HG03066 (cell line): ENCODE measurements at regions not wholly inside any gene's neighbourhood (a gene's known extent, or its start where the extent isn't known, plus 50 kb on each side); places are given as distances from the start of the nearest gene placed in this dataset.
"Not testable (repeated sequence)": the region's sequence is repeated elsewhere in the genome, so short reads cannot be mapped to it uniquely, and the experiment has no call there.

Source experiments
- ATAC-seq: cut with Tn5 transposase; IDR thresholded peaks from one replicate; pipeline ENCODE4 v1.9.1; 2021; ENCODE audit warnings: low read depth; ENCODE audit not compliant: unreplicated experiment

DNA sequence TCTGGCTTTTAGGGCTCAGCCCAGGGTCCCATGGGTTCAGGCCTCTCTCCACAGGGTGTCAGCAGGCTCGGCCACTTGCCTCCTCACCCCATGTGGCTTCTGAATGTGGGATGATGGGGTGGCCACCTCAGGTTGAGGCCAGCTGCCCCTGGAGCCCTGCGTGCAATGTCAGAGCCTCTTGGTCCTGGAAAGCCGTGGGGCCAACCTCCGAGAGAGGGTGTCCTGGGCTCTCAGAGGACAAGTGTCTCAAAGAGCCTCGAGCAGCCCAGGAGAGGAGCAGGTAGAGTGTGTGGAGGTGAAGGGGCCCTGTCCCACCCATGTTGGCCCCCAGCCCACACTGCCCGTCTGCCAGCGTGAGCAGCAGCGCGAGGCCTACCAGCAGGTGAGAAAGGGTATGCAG is 86.0 kb downstream of the PLXNA1 start:
- ATAC-seq = no peak

DNA sequence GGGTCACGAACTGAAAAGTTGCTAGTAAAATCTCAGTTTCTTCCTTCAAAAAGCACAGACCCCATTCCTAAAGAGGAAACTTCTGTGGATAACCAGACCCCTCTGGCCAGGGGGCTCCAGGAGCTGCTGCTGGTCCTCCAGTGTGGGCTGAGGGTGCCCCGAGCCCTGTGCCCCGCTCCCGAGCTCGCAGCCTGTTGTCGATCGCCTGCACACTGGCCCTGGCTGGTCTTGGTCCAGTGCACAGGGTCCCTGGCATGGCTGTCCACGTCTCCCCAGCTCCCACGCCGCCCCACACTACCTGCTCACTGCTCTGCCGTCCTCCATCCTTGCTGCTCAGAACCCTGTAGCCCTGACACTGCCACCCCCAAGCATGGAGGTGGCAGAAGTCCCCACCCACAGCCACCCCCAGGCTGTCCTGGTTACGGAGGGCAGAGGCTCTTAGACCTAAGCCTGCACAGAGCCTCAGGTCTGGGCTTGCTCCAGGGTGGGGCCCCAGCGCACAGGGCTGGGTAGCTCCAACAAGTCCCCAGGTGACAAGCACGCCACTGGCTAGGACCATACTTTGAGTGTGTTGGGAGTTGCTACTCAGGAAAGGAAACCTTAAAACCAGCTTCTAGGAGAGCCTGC is 87.0 kb downstream of the PLXNA1 start:
- no peak for ATAC-seq

DNA sequence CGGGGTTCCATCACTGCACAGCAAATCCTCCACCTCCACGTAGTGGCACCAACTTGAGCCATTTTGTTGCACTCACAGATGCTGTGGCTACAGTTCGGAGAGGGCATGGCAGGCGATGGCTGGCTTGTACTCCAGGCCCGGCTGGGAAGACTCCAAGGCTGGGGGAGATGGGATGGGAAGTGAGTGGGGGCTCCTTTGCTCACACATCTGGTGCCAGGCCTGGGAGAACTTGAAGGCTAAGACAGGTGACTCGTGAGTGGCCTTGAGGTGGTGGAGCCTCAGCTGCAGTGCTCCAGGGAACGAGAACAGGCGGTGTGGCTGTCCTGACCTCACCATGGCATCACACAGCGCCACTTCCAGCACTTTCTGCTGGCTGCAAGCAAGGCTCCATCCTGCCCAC is 87.9 kb downstream of the PLXNA1 start:
- ATAC-seq = no peak

DNA sequence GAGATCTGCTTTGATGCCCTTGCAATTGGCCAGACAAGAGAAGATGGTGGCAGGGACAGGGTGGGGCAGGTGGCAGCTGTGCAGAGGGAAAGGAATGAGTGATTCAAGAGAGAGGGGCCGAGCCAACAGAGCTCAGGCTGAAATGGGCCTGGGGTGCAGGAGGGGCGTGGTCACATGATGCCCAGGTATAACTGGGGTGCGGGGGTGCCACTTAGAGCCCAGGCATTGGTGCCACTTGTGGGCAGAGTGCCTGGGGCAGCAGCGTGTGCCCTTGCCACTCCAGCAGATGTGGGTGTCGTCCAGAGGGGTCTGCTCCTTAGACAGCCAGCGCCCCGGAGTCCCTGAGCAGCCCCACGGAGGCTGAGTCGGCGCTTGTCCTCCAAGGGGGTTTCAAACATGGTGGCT is 88.7 kb downstream of the PLXNA1 start:
- no peak for ATAC-seq

GRCh38 chr3:127072221-127072771 is 89.4 kb downstream of the PLXNA1 start:
- ATAC-seq = no peak

- no peak for ATAC-seq
These were observed 90.3 kb downstream of the PLXNA1 start for GRCh38 chr3:127072971-127073783.

DNA sequence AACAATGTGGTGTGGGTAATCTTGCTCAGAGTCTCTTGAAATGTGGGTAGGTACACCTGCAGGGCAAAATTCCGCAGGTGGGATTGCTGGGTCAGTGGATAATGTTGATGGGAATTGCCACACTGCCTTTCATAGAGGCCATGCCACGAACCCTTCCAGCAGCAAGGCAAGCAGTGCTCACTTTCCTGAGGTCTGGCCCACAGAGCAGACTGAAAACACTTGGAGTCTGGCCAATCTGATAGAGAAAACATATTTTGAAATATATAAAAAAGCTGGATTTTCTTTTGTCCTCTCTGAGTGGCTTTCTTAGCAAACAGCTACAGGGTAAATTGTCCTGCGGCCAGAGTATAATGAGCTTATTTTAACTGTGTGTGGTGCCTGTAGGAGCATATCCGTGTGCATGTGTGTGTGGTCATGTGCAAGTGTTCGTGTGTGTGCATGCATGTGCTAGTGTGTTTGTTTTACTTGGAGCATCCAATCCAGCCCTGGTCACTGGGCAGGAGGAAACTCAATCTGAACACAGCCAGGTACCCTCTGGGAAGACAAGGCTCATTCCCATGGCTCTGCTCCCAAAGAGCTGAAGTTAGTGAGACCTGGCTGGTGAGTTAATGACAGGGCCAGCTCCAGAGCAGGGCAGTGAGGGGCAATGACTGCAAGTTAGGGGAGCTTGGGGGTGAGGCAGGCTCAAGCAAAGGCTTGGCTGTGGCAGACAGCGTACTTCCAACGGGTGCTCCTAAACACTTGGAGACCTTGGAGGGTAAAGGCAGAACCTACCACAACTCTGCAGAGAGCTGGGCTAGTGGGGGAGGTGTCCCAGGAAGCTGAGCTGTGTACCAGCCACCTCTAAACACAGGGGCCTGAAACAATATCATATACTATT is 91.3 kb downstream of the PLXNA1 start:
- ATAC-seq = no peak

- peak; percentile 52 for ATAC-seq
These were observed 92.0 kb downstream of the PLXNA1 start for GRCh38 chr3:127074900-127075360.

DNA sequence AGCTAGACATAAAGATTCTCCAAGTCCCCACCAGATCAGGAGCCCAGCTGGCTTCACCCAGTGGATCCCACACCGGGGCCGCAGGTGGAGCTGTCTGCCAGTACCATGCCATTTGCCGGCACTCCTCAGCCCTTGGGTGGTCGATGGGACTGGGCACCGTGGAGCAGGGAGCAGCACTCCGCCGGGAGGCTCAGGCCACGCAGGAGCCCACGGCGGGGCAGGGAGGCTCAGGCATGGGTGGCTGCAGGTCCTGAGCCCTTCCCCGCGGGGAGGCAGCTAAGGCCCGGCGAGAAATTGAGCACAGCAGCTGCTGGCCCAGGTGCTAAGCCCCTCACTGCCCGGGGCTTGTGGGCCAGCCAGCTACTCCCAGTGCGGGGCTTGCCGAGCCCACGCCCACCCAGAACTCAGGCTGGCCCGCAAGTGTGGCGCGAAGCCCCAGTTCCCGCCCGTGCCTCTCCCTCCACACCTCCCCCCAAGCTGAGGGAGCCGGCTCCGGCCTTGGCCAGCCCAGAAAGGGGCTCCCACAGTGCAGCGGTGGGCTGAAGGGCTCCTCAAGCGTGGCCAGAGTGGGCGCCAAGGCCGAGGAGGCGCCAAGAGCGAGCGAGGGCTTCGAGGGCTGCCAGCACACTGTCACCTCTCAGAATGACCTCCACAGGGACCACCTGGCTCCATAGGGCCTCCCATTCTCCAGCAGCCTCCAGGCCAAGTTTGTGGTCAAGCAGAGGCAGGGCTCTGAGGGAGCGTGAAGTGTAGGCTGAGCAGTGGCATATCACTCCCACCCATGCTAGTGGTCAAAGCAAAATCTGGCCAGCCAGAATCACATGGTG is 93.5 kb downstream of the PLXNA1 start:
- ATAC-seq = not testable (repeated sequence)

DNA sequence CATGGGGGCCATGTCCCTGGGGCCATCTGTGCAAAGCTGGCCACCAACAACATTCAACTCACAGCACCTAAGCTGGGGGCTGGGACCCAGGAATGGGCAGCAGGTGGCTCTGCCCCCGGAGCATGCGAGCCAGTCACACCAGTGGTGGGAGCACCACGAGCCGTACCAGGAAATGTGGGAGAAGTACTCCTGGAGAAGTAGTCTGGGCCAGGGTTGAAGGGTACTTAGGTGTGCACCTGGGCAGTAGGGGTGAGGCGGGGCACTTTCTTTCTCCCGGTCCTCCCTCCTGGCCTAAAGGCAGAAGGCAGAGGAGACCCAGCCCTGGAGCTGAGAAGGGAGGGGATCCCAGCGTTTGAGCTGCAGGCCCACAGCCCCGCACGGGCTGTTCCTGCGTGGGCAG is 94.2 kb downstream of the PLXNA1 start:
- ATAC-seq = no peak

GRCh38 chr3:127077505-127078064 is 94.7 kb downstream of the PLXNA1 start:
- no peak for ATAC-seq

DNA sequence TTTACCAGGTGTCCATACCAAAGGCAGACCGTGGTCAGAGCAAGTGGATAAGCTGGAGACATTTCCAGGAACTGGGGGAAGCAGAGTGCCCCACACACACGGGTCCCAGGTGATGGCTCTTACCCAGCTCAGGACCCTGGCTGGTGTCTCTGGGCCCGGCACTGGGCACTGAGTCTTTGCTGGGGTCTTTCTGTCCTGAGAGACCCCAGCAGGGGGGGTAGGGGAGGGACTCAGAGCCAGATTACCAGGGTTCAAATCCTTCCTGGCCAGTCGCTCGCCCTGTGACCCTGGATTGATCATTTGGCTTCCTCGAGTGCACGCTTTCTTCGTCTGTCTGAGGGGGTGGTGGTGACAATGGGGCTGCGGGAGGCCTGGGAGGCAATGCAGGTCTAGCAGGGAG is 95.7 kb downstream of the PLXNA1 start:
- no peak for ATAC-seq

- ATAC-seq = no peak
These were observed 96.3 kb downstream of the PLXNA1 start for GRCh38 chr3:127079211-127079610.

DNA sequence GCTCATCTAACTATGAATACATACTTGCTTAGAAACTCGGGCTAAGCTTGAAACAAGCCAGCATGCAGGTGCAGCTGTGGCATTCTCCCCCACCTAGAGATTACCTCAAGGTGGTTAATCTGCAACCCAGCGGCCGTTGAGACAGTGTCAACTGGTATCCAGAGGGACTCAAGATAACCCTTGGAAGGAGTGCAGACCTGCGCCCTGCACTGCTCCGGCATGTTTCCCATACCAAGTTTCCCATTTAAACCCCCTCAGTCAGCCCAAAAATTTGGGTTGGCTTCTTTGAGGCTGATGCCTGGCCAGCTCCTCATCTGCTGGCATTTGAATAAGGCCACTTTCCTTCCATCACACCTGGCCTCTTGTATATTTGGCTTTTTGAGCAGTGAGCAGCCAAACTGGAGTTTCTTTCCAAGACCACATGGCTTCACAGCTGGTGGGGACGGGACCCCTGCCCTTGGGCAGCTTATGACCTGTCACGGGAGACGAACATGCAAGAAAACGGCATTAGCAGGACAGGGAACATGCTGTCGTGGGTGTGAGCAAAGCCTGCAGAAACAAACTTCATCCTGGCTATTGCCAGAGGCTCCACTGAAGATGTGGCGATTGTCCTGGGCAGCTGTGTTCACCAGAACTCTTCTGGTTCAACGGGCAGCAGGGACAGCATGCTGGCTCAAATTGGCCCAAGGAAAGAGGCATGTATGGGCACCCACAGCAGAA is 98.2 kb downstream of the PLXNA1 start:
- ATAC-seq = no peak

GRCh38 chr3:127082066-127082465 is 99.2 kb downstream of the PLXNA1 start:
- ATAC-seq = no peak

DNA sequence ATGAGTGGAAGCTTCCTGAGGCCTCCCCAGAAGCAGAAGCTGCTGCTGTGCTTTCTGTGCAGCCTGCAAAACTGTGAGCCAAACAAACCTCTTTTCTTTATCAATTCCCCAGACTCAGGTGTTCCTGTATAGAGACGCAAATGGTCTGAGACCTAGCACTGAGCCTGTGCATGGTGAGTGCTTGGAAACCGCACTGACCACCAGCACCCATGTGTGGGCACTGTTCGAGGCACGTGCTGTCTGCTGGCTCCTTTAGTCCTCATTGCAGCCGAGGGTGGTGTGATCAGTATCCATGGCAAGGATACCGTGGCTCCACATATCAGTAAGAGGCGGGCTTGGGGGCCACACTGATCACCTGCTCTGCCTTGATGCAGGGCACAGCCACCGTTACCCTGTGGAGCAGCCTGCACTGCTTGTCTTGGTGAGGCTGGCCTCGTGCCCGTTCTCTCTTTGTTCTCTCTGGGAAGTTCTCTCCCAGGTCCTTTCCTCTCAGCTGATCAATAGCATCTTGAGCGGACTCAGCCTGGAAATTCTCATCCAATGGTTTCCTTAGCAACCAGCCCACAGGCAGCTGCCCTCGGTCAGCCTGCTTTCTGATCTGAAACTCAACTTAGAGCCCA is 101.0 kb downstream of the PLXNA1 start:
- no peak for ATAC-seq

DNA sequence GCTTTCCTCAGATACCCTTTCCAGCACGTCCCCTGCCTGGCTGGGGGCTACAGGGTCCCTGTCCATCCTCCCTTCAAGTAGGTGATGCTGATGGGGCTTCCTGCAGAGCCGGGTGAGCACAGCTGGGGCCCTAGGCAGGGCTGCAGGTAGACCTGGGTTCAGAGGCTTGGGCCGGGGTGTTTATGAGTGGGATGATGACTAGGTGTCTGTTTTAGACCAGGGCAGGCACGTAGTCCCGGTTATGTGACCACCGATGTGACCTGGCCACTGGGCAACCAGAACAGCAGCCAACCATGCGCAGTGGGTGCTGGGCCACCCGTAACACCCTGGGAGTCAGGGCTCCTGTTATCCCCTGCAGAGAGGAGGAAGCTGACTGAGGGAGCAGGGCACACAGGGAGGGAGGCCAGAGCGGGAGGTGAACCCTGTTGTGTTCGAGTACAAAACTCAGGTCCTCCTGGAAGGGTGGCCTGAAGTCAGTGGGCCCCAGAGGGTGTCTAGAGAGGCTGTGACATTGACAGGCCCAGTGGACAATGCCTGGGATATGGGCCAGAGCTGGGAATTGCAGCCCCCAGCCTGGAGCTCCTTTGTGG is 101.6 kb downstream of the PLXNA1 start:
- no peak for ATAC-seq

- ATAC-seq = no peak
These were observed 102.7 kb downstream of the PLXNA1 start for GRCh38 chr3:127085576-127085975.
